ENCODE measurements at regions not wholly inside any gene's neighbourhood (a gene's known extent, or its start where the extent isn't known, plus 50 kb on each side); places are given as distances from the start of the nearest gene placed in this dataset.

DNA sequence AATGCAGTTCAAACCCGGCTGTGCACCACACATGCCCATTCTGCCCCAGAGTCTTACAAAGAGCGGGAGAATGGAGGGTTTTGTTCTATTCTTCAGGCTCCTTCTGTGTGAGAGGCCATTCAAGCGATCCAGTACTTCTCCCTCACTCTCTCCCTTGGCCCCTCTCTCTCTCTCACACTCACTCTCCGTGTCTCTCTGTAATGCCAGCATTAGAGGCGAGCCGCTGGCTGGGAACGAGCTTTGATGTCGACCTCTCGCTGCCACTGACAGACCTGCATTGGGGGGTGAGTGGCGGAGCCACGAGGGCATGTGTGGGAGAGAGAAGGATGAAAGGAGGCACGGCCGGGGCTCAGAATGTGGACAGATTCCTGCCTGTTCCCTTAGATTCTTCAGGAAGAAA lies 231.7 kb upstream of the ARRDC4 start:
- ChIA-PET CTCF (interaction anchor here (0.5 kb wide), 1 partner anchor 1499 kb away, joined by 3 read pairs; no protein-coding TSS in a partner anchor), POLR2A (no interaction called here)
- no peak overlapping the region for H3K27ac ChIP-seq (ENCODE audit: extremely low read depth, low read depth, low read length)
- H3K9me3 ChIP-seq (ENCODE audit: control insufficient read depth, insufficient read depth, low read depth, low read length): no peaks in the 10 kb centered on the region
- H3K36me3 ChIP-seq (ENCODE audit: control insufficient read depth in 2 of 2, insufficient read depth in 1 of 2, low read length in 2 of 2): no peaks in the 10 kb centered on the region
- TF ChIP-seq ZBTB48 (tag by site-specific recombination; IDR thresholded peaks at IDR 0.05): no peak
- no peak for TF ChIP-seq ZSCAN30 (tag by site-specific recombination; IDR thresholded peaks at IDR 0.05)
- TF ChIP-seq ZNF600 (tag by site-specific recombination; IDR thresholded peaks at IDR 0.05): no peak
- no peak for TF ChIP-seq ZSCAN23 (tag by site-specific recombination; IDR thresholded peaks at IDR 0.05)
- no peak for TF ChIP-seq ZNF341 (tag by site-specific recombination; IDR thresholded peaks at IDR 0.05; ENCODE audit: low read depth)
- no peaks in the 10 kb centered on the region for H3K4me1 ChIP-seq (ENCODE audit: control insufficient read depth, insufficient read depth, low read length)
- no peak overlapping the region for H3K4me3 ChIP-seq (ENCODE audit: low read depth, low read length)

DNA sequence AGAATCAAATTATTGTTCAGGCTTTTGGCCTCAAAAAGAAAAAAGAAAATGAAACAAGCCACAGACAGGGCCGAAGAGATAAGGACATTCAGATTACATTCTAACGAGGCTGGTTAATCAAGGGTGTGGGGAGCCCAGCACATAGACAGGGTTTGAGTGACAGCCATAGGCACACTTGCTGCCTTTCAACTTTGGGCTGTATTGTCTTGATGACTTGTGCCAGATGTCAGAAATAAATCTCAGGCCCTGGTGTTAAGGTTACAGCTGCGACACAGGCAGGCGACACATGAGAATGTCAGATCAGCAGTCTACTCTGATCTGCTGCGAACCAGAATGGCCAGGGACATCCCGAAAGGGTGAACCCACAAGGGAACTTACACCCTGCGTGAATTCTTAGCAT lies 231.2 kb upstream of the ARRDC4 start:
- H3K36me3 ChIP-seq (ENCODE audit: control insufficient read depth in 2 of 2, insufficient read depth in 1 of 2, low read length in 2 of 2): no peaks in the 10 kb centered on the region
- no peak overlapping the region for H3K4me3 ChIP-seq (ENCODE audit: low read depth, low read length)
- H3K27ac ChIP-seq (ENCODE audit: extremely low read depth, low read depth, low read length): no peak overlapping the region
- H3K4me1 ChIP-seq (ENCODE audit: control insufficient read depth, insufficient read depth, low read length): no peaks in the 10 kb centered on the region
- TF ChIP-seq ZNF521 (tag by site-specific recombination; IDR thresholded peaks at IDR 0.05): no peak
- no peak for TF ChIP-seq ZNF10 (tag by site-specific recombination; IDR thresholded peaks at IDR 0.05)
- no peak for TF ChIP-seq HOXC10 (CRISPR knock-in tag; IDR thresholded peaks at IDR 0.05)
- TF ChIP-seq, protein P1, sequence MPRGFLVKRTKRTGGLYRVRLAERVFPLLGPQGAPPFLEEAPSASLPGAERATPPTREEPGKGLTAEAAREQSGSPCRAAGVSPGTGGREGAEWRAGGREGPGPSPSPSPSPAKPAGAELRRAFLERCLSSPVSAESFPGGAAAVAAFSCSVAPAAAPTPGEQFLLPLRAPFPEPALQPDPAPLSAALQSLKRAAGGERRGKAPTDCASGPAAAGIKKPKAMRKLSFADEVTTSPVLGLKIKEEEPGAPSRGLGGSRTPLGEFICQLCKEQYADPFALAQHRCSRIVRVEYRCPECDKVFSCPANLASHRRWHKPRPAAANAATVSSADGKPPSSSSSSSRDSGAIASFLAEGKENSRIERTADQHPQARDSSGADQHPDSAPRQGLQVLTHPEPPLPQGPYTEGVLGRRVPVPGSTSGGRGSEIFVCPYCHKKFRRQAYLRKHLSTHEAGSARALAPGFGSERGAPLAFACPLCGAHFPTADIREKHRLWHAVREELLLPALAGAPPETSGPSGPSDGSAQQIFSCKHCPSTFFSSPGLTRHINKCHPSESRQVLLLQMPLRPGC (tag by site-specific recombination; IDR thresholded peaks at IDR 0.05): no peak
- TF ChIP-seq, protein P2, sequence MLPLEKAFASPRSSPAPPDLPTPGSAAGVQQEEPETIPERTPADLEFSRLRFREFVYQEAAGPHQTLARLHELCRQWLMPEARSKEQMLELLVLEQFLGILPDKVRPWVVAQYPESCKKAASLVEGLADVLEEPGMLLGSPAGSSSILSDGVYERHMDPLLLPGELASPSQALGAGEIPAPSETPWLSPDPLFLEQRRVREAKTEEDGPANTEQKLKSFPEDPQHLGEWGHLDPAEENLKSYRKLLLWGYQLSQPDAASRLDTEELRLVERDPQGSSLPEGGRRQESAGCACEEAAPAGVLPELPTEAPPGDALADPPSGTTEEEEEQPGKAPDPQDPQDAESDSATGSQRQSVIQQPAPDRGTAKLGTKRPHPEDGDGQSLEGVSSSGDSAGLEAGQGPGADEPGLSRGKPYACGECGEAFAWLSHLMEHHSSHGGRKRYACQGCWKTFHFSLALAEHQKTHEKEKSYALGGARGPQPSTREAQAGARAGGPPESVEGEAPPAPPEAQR (tag by site-specific recombination; IDR thresholded peaks at IDR 0.05): no peak
- TF ChIP-seq ZNF366 (tag by site-specific recombination; conservative IDR thresholded peaks at IDR 0.05): no peak
- TF ChIP-seq ZNF707 (tag by site-specific recombination; IDR thresholded peaks at IDR 0.05): no peak
- TF ChIP-seq, protein P3, sequence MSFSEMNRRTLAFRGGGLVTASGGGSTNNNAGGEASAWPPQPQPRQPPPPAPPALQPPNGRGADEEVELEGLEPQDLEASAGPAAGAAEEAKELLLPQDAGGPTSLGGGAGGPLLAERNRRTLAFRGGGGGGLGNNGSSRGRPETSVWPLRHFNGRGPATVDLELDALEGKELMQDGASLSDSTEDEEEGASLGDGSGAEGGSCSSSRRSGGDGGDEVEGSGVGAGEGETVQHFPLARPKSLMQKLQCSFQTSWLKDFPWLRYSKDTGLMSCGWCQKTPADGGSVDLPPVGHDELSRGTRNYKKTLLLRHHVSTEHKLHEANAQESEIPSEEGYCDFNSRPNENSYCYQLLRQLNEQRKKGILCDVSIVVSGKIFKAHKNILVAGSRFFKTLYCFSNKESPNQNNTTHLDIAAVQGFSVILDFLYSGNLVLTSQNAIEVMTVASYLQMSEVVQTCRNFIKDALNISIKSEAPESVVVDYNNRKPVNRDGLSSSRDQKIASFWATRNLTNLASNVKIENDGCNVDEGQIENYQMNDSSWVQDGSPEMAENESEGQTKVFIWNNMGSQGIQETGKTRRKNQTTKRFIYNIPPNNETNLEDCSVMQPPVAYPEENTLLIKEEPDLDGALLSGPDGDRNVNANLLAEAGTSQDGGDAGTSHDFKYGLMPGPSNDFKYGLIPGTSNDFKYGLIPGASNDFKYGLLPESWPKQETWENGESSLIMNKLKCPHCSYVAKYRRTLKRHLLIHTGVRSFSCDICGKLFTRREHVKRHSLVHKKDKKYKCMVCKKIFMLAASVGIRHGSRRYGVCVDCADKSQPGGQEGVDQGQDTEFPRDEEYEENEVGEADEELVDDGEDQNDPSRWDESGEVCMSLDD (tag by site-specific recombination; IDR thresholded peaks at IDR 0.05): no peak
- no peak for TF ChIP-seq ZNF19 (tag by site-specific recombination; IDR thresholded peaks at IDR 0.05; ENCODE audit: low read depth)
- TF ChIP-seq ZNF423 (tag by site-specific recombination; IDR thresholded peaks at IDR 0.05): no peak
- TF ChIP-seq ZNF701 (tag by site-specific recombination; IDR thresholded peaks at IDR 0.05): no peak
- POLR2A ChIA-PET: no interaction called here
- CTCF ChIA-PET: interaction anchor here (0.5 kb wide), 1 partner anchor 1499 kb away, joined by 3 read pairs; no protein-coding TSS in a partner anchor
- no peaks in the 10 kb centered on the region for H3K9me3 ChIP-seq (ENCODE audit: control insufficient read depth, insufficient read depth, low read depth, low read length)

DNA sequence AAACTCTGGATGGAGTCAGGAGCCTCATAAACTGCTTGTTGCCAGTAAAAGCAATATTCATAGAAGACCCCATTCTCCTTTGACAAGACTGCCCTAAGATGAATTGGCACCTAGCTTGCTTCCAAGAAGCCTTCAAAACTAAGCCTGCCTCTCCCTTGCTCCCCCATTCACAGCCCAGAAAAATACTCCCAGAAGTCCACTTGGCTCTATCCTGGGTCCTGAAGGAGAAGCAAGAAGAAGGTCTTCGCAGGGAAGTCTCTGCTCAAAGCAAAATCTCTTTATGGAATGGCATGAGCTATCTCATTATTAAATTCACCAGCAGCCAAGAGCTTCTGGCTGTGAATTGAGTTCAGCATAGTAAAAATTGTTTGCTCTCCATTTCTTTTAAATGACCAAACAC lies 230.2 kb upstream of the ARRDC4 start:
- TF ChIP-seq ZNF341 (tag by site-specific recombination; IDR thresholded peaks at IDR 0.05; ENCODE audit: low read depth) (no peak), ZNF221 (tag by site-specific recombination; IDR thresholded peaks at IDR 0.05; ENCODE audit: borderline replicate concordance) (no peak)
- TF ChIP-seq, protein P4, sequence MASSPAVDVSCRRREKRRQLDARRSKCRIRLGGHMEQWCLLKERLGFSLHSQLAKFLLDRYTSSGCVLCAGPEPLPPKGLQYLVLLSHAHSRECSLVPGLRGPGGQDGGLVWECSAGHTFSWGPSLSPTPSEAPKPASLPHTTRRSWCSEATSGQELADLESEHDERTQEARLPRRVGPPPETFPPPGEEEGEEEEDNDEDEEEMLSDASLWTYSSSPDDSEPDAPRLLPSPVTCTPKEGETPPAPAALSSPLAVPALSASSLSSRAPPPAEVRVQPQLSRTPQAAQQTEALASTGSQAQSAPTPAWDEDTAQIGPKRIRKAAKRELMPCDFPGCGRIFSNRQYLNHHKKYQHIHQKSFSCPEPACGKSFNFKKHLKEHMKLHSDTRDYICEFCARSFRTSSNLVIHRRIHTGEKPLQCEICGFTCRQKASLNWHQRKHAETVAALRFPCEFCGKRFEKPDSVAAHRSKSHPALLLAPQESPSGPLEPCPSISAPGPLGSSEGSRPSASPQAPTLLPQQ (tag by site-specific recombination; IDR thresholded peaks at IDR 0.05): no peak
- TF ChIP-seq, protein P5, sequence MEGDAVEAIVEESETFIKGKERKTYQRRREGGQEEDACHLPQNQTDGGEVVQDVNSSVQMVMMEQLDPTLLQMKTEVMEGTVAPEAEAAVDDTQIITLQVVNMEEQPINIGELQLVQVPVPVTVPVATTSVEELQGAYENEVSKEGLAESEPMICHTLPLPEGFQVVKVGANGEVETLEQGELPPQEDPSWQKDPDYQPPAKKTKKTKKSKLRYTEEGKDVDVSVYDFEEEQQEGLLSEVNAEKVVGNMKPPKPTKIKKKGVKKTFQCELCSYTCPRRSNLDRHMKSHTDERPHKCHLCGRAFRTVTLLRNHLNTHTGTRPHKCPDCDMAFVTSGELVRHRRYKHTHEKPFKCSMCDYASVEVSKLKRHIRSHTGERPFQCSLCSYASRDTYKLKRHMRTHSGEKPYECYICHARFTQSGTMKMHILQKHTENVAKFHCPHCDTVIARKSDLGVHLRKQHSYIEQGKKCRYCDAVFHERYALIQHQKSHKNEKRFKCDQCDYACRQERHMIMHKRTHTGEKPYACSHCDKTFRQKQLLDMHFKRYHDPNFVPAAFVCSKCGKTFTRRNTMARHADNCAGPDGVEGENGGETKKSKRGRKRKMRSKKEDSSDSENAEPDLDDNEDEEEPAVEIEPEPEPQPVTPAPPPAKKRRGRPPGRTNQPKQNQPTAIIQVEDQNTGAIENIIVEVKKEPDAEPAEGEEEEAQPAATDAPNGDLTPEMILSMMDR (tag by site-specific recombination; IDR thresholded peaks at IDR 0.05): no peak
- ChIA-PET CTCF (no interaction called here), POLR2A (no interaction called here)
- Histone ChIP-seq H3K27ac (ENCODE audit: extremely low read depth, low read depth, low read length) (no peak overlapping the region), H3K4me1 (ENCODE audit: control insufficient read depth, insufficient read depth, low read length) (no peaks in the 10 kb centered on the region), H3K9me3 (ENCODE audit: control insufficient read depth, insufficient read depth, low read depth, low read length) (no peaks in the 10 kb centered on the region), H3K4me3 (ENCODE audit: low read depth, low read length) (no peak overlapping the region), H3K36me3 (ENCODE audit: control insufficient read depth in 2 of 2, insufficient read depth in 1 of 2, low read length in 2 of 2) (no peaks in the 10 kb centered on the region)

Data from HEK293 (cell line).